Endothelial cell of umbilical vein (primary cell): ENCODE measurements at regions not wholly inside any gene's neighbourhood (a gene's known extent, or its start where the extent isn't known, plus 50 kb on each side); places are given as distances from the start of the nearest gene placed in this dataset.

Source experiments
- EZH2 ChIP-seq: IDR thresholded peaks from 2 replicates; pipeline ENCODE4 v1.6.1; 2012; ENCODE audit warnings: borderline replicate concordance, low read depth, mild to moderate bottlenecking, moderate library complexity, low read length, inconsistent platforms; ENCODE audit not compliant: severe bottlenecking
- MAX ChIP-seq: IDR thresholded peaks from 2 replicates; pipeline ENCODE4 v1.6.1; 2011; ENCODE audit not compliant: insufficient read depth, insufficient read length
- POLR2A ChIP-seq: IDR thresholded peaks from 2 replicates; pipeline ENCODE4 v1.6.1; 2012; ENCODE audit warnings: low read depth, mild to moderate bottlenecking, control low read depth, low read length
- POLR2AphosphoS5 ChIP-seq: IDR thresholded peaks from 2 replicates; pipeline ENCODE4 v1.6.1; 2012; ENCODE audit warnings: low read depth, mild to moderate bottlenecking, control low read depth, low read length, moderate library complexity; ENCODE audit not compliant: insufficient read depth
- TF ChIP-seq, protein P1 (sequence below), 2 donors: IDR thresholded peaks; 1 replicate in 1 of 2; 2 replicates in 1 of 2; pipeline ENCODE4 v1.5.1; 2011; ENCODE audit warnings: low read length in 2 of 2, mild to moderate bottlenecking in 2 of 2, moderate library complexity in 2 of 2, control low read depth in 1 of 2, inconsistent platforms in 1 of 2, low read depth in 1 of 2; ENCODE audit not compliant: insufficient read depth in 1 of 2; ENCODE audit errors: extremely low read depth in 1 of 2

DNA sequence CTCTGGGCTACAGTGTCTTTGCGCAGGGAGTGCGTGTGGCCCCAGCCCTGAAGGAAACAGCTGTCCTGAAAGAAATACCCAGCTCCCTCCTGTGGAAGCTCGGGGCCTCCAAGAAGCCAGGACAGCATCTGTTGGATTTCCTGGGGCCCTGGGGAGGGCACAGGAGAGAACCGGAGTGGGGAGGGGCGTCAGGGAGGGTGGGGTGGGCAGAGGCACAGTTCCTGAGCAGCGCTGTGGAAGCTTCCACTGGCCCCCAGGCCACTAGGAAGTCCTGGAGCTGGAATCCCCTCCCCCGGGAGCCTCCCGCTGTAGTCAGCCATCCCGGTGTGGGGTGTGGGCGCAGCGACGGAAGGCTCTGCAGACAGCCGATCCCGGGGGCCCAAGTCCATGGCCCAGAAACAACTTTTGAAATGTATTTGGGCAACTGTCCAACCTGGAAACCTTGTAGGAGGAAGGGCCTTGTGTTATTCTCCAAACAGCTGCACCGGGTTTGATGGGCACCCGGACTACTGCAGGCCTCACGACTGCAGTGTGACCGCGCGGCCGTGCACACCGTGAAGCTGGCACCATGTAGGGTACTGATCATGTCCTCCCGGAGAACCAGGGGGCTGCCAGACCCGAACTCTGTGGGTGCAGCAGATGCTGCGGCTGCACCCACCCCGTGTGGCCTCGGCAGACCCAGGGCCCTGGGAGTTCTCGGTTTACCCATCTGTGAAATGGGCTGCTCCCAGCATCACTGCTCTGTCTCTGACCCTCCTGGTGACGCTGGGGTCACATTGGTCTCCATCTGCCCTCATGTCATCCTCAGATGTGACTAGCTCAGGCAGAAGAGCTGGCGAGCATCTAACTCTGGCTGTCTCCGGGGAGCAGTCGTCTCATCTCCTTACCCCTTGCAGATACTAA is 68.5 kb upstream of the HMX1 start:
- no peak for TF ChIP-seq POLR2AphosphoS5
- TF ChIP-seq EZH2 = no peak
- no peak for TF ChIP-seq POLR2A
- TF ChIP-seq, protein P1, sequence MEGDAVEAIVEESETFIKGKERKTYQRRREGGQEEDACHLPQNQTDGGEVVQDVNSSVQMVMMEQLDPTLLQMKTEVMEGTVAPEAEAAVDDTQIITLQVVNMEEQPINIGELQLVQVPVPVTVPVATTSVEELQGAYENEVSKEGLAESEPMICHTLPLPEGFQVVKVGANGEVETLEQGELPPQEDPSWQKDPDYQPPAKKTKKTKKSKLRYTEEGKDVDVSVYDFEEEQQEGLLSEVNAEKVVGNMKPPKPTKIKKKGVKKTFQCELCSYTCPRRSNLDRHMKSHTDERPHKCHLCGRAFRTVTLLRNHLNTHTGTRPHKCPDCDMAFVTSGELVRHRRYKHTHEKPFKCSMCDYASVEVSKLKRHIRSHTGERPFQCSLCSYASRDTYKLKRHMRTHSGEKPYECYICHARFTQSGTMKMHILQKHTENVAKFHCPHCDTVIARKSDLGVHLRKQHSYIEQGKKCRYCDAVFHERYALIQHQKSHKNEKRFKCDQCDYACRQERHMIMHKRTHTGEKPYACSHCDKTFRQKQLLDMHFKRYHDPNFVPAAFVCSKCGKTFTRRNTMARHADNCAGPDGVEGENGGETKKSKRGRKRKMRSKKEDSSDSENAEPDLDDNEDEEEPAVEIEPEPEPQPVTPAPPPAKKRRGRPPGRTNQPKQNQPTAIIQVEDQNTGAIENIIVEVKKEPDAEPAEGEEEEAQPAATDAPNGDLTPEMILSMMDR (IDR thresholded peaks at IDR 0.05; ENCODE audit: extremely low read depth in 1 of 2, insufficient read depth in 1 of 2, low read depth in 1 of 2, low read length in 2 of 2) = no peak
- no peak for TF ChIP-seq MAX
